GM12864 (cell line): ENCODE measurements at regions not wholly inside any gene's neighbourhood (a gene's known extent, or its start where the extent isn't known, plus 50 kb on each side); places are given as distances from the start of the nearest gene placed in this dataset.
"Not testable (repeated sequence)": the region's sequence is repeated elsewhere in the genome, so short reads cannot be mapped to it uniquely, and the experiment has no call there.

Source experiments
- DNase-seq: peaks from one replicate; pipeline ENCODE4 v3.0.0-alpha.2; 2011; ENCODE audit warnings: low read depth
- H3K4me3 ChIP-seq: 2 replicates; pipeline ENCODE4 v1.5.1; 2011; ENCODE audit warnings: mild to moderate bottlenecking, low read depth, low read length, control low read depth
- CTCF ChIP-seq: IDR thresholded peaks from 2 replicates; pipeline ENCODE4 v1.5.1; 2011; ENCODE audit warnings: low read depth, mild to moderate bottlenecking, moderate library complexity, low read length, control low read depth, inconsistent platforms; ENCODE audit errors: missing control alignments

- DNase-seq, H3K4me3 ChIP-seq: not testable (repeated sequence)
These were observed 352.5 kb downstream of the KCNJ18 start for GRCh38 chr17:22044706-22045246.

GRCh38 chr17:22047521-22047920 lies 355.2 kb downstream of the KCNJ18 start:
- DNase-seq, H3K4me3 ChIP-seq: not testable (repeated sequence)

- DNase-seq, H3K4me3 ChIP-seq: not testable (repeated sequence)
These were observed 355.9 kb downstream of the KCNJ18 start for GRCh38 chr17:22048226-22048625.

GRCh38 chr17:22050766-22051165 lies 358.4 kb downstream of the KCNJ18 start:
- H3K4me3 ChIP-seq, DNase-seq: not testable (repeated sequence)

GRCh38 chr17:22052715-22053114 lies 360.4 kb downstream of the KCNJ18 start:
- not testable (repeated sequence) for DNase-seq, H3K4me3 ChIP-seq

GRCh38 chr17:22056566-22056965 lies 364.2 kb downstream of the KCNJ18 start:
- DNase-seq, H3K4me3 ChIP-seq: not testable (repeated sequence)

GRCh38 chr17:22075918-22076317 lies 383.6 kb downstream of the KCNJ18 start:
- not testable (repeated sequence) for H3K4me3 ChIP-seq, DNase-seq

GRCh38 chr17:22088589-22088988 lies 396.3 kb downstream of the KCNJ18 start:
- H3K4me3 ChIP-seq, DNase-seq: not testable (repeated sequence)

GRCh38 chr17:22090263-22090935 lies 398.1 kb downstream of the KCNJ18 start:
- DNase-seq: no peak
- TF ChIP-seq CTCF: no peak
- H3K4me3 ChIP-seq: no peak overlapping the region

GRCh38 chr17:22091041-22091679 lies 398.8 kb downstream of the KCNJ18 start:
- not testable (repeated sequence) for H3K4me3 ChIP-seq, DNase-seq

GRCh38 chr17:22091840-22092239 lies 399.5 kb downstream of the KCNJ18 start:
- not testable (repeated sequence) for DNase-seq, H3K4me3 ChIP-seq

GRCh38 chr17:22095414-22095813 lies 403.1 kb downstream of the KCNJ18 start:
- not testable (repeated sequence) for H3K4me3 ChIP-seq, DNase-seq

GRCh38 chr17:22099633-22100032 lies 407.3 kb downstream of the KCNJ18 start:
- DNase-seq: not testable (repeated sequence)

GRCh38 chr17:22102177-22102576 lies 409.9 kb downstream of the KCNJ18 start:
- TF ChIP-seq CTCF: no peak
- no peak overlapping the region for H3K4me3 ChIP-seq
- no peak for DNase-seq

More at GRCh38 chr17:22099633-22100032, 407.3 kb downstream of the KCNJ18 start:
- H3K4me3 ChIP-seq: not testable (repeated sequence)

GRCh38 chr17:22116720-22117119 lies 424.4 kb downstream of the KCNJ18 start:
- not testable (repeated sequence) for H3K4me3 ChIP-seq, DNase-seq

- not testable (repeated sequence) for H3K4me3 ChIP-seq, DNase-seq
These were observed 425.1 kb downstream of the KCNJ18 start for GRCh38 chr17:22117401-22117800.

- not testable (repeated sequence) for H3K4me3 ChIP-seq, DNase-seq
These were observed 426.7 kb downstream of the KCNJ18 start for GRCh38 chr17:22119016-22119415.
